ENCODE measurements at regions not wholly inside any gene's neighbourhood (a gene's known extent, or its start where the extent isn't known, plus 50 kb on each side); places are given as distances from the start of the nearest gene placed in this dataset.

DNA sequence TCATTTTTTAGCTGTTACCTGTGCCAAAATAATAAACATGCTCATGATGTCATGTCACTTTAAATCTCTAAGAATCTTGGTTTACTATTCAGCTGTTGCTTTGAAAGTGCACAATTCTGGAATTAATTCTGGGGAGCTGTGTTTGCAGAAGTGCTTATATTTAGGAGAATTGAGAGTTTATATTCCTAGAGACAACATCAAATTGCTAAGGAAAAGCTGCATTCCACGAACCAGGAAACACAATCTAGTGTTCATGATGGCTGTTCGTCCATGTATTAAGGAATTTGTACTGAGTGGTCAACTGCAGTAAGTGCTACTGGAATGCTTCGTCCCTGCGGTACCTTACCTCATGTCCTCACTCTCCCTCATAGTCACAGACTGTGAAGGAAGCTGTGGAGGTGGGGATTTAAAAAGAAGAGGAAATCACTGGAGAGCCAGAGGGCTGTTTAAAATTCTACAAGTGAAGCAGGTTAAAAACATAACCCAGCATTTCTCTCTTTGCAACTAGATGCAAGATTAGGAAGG is 161.0 kb downstream of the TRMT11 start:
- TF ChIP-seq, protein P1, sequence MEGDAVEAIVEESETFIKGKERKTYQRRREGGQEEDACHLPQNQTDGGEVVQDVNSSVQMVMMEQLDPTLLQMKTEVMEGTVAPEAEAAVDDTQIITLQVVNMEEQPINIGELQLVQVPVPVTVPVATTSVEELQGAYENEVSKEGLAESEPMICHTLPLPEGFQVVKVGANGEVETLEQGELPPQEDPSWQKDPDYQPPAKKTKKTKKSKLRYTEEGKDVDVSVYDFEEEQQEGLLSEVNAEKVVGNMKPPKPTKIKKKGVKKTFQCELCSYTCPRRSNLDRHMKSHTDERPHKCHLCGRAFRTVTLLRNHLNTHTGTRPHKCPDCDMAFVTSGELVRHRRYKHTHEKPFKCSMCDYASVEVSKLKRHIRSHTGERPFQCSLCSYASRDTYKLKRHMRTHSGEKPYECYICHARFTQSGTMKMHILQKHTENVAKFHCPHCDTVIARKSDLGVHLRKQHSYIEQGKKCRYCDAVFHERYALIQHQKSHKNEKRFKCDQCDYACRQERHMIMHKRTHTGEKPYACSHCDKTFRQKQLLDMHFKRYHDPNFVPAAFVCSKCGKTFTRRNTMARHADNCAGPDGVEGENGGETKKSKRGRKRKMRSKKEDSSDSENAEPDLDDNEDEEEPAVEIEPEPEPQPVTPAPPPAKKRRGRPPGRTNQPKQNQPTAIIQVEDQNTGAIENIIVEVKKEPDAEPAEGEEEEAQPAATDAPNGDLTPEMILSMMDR (IDR thresholded peaks at IDR 0.05; ENCODE audit: low read length): no peak
- TF ChIP-seq EZH2 (IDR thresholded peaks at IDR 0.05; ENCODE audit: borderline replicate concordance, low read length): no peak

All from OCI-LY1 (cell line).